Activated CD8-positive, alpha-beta memory T cell treated with anti-CD3 and anti-CD28 coated beads, Interleukin-2, amount 10 ng/mL, durations not matched to agents 7 days and 5 days (primary cell): ENCODE measurements at regions not wholly inside any gene's neighbourhood (a gene's known extent, or its start where the extent isn't known, plus 50 kb on each side); places are given as distances from the start of the nearest gene placed in this dataset.

Experiments
- ATAC-seq: fragments of 150-1000 bp; cut with Tn5 transposase; one replicate; pipeline ENCODE4 v1.10.0; 2021; ENCODE audit warnings: moderate library complexity
- CTCF ChIA-PET: fragments of 350-600 bp; sonication (Branson Sonifier 250); formaldehyde crosslinking; loops from one replicate; lab custom pipeline; 2021; ENCODE audit warnings: antibody characterized with exemption; lab: Charles Lee
- DNase-seq: peaks from one replicate; pipeline ENCODE4 v3.0.0-alpha.2; 2020
- H3K27ac Mint-ChIP-seq: one replicate; pipeline ENCODE4 v1.8.0; 2021; ENCODE audit warnings: mild to moderate bottlenecking, mixed read lengths
- H3K27me3 Mint-ChIP-seq: one replicate; pipeline ENCODE4 v1.8.0; 2021; ENCODE audit warnings: mixed read lengths
- H3K36me3 Mint-ChIP-seq: one replicate; pipeline ENCODE4 v1.8.0; 2021; ENCODE audit warnings: mild to moderate bottlenecking, mixed read lengths
- H3K4me1 Mint-ChIP-seq: one replicate; pipeline ENCODE4 v1.8.0; 2021; ENCODE audit warnings: mixed read lengths
- H3K4me3 Mint-ChIP-seq: one replicate; pipeline ENCODE4 v1.8.0; 2021; ENCODE audit warnings: mild to moderate bottlenecking, moderate library complexity, mixed read lengths
- H3K9me3 Mint-ChIP-seq: one replicate; pipeline ENCODE4 v1.8.0; 2022; ENCODE audit warnings: low read depth, mixed read lengths

GRCh38 chr9:13758936-13759335 is 479.4 kb upstream of the MPDZ start:
- Mint-ChIP-seq H3K9me3 (no peaks in the 10 kb centered on the region), H3K27ac (no peak overlapping the region), H3K27me3 (no peaks in the 10 kb centered on the region), H3K4me1 (no peaks in the 10 kb centered on the region), H3K36me3 (no peaks in the 10 kb centered on the region), H3K4me3 (no peak overlapping the region)
- ATAC-seq (no peak), DNase-seq (no peak)
- CTCF ChIA-PET, result no interaction called here

DNA sequence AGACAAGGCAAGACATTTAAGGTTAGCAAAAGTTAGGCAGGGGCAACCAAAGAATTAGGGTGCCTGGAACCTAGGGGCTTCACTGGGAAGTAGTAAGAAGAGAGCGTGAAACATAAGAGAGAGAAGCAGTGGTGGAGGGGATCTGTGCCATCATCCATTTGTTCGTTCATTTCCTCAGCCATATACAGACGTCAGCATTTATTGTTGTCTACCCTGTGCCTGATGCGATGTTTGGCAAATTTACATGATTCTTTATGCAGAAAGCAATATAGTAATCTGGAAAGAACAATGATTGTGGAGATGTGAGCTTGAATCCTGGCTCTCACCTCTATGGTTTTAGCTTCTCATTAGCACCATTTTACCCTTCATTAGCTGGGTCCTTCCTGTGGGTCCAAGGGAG is 477.5 kb upstream of the MPDZ start:
- Mint-ChIP-seq H3K9me3 (no peaks in the 10 kb centered on the region), H3K36me3 (no peaks in the 10 kb centered on the region), H3K4me3 (no peak overlapping the region), H3K27ac (no peak overlapping the region), H3K4me1 (no peaks in the 10 kb centered on the region), H3K27me3 (no peaks in the 10 kb centered on the region)
- DNase-seq (no peak), ATAC-seq (no peak)
- CTCF ChIA-PET, result no interaction called here

GRCh38 chr9:13755551-13755950 is 476.1 kb upstream of the MPDZ start:
- Mint-ChIP-seq H3K27ac (no peak overlapping the region), H3K36me3 (no peaks in the 10 kb centered on the region), H3K9me3 (no peaks in the 10 kb centered on the region), H3K4me1 (no peaks in the 10 kb centered on the region), H3K4me3 (no peak overlapping the region), H3K27me3 (no peaks in the 10 kb centered on the region)
- ATAC-seq (no peak), DNase-seq (no peak)
- CTCF ChIA-PET, result interaction anchor here (0.6 kb wide), 1 partner anchor 598 kb away, joined by 3 read pairs; no protein-coding TSS in a partner anchor

DNA sequence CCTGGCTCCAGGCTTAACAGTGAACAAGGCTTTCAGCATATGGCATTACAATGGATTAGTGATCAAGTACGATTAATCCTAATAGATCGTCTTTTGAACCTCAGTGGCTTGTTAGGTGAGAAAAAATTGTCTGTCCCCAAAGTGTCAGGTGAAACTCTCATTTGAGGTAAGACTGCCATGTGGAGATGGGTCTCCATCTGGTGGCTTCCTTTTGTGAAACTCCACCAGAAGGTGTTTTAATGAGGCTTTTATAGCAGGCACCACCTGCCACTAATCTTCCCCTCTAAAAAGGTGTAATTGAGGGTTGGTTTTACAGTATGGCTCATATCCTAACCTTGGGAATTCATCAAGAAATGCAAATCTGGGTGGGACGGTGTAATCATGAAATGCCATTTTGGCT is 471.1 kb upstream of the MPDZ start:
- DNase-seq, result no peak
- CTCF ChIA-PET, result no interaction called here
- Mint-ChIP-seq H3K36me3 (no peaks in the 10 kb centered on the region), H3K27ac (no peak overlapping the region), H3K27me3 (no peaks in the 10 kb centered on the region), H3K9me3 (peaks cover 6% of the 10 kb centered on the region), H3K4me3 (no peak overlapping the region), H3K4me1 (no peaks in the 10 kb centered on the region)
- ATAC-seq, result no peak

- no peak for DNase-seq
- no peaks in the 10 kb centered on the region for H3K4me1 Mint-ChIP-seq
- H3K27ac Mint-ChIP-seq, result no peak overlapping the region
- CTCF ChIA-PET, result no interaction called here
- H3K27me3 Mint-ChIP-seq, result no peaks in the 10 kb centered on the region
- ATAC-seq, result no peak
- H3K9me3 Mint-ChIP-seq, result peaks cover 6% of the 10 kb centered on the region
- H3K36me3 Mint-ChIP-seq, result no peaks in the 10 kb centered on the region
- no peak overlapping the region for H3K4me3 Mint-ChIP-seq
These were observed 470.6 kb upstream of the MPDZ start for GRCh38 chr9:13750061-13750460.

DNA sequence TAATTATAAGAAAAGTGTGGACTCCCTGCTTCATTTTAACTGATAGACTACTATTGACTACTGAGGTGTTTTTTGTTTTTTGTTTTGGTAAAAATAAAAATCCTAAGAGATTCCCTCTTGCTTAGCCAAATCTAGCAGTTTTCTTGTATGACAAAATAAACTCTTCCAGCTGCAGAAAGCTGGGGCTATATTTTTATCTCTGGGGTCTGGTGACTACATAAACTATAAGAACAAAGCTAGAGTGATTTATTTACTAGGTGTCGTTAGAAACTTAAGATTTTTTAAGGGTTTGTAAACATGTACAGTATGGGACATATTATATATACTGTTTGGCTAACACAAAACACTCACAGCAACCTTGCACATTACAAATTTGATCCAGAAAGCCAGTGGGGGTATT is 467.4 kb upstream of the MPDZ start:
- ATAC-seq (no peak), DNase-seq (no peak)
- Mint-ChIP-seq H3K36me3 (no peaks in the 10 kb centered on the region), H3K27ac (no peak overlapping the region), H3K4me1 (no peaks in the 10 kb centered on the region), H3K27me3 (no peaks in the 10 kb centered on the region), H3K9me3 (peaks cover 6% of the 10 kb centered on the region), H3K4me3 (no peak overlapping the region)
- CTCF ChIA-PET, result no interaction called here

DNA sequence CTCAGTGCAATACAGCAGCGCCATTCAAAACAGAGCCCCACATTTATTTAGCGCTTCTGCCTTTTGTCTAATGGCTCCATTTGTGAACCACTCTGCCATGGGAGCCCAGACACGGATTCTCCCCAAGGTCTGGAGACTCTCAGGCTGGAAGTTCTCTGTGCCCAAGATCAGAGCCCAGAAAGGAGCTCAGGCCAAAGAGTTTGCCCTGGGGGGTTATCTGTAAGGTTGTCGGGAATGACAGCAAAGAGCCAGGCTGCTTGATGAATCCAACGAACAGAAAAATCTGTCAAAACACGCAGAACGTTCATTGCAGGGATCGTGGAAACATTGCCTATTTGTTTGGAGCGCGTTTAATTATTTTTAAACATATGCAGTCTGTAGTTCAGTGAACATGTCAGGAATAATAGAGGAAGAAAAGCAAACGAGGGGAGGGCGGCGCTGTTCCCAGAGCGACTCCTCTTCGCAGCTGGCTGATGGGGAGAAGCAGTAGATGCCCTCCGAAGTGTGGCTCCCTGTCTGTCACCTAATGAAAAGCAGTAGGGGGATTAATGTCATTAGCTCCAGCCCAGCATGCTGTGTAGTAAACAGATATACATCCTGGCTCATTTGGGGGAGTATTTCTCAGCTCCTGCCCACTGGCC is 464.9 kb upstream of the MPDZ start:
- H3K27ac Mint-ChIP-seq, result no peak overlapping the region
- CTCF ChIA-PET, result no interaction called here
- H3K4me1 Mint-ChIP-seq, result no peaks in the 10 kb centered on the region
- H3K36me3 Mint-ChIP-seq, result no peaks in the 10 kb centered on the region
- DNase-seq (no peak), ATAC-seq (no peak)
- H3K9me3 Mint-ChIP-seq, result peaks cover 1% of the 10 kb centered on the region
- H3K27me3 Mint-ChIP-seq, result no peaks in the 10 kb centered on the region
- H3K4me3 Mint-ChIP-seq, result no peak overlapping the region

DNA sequence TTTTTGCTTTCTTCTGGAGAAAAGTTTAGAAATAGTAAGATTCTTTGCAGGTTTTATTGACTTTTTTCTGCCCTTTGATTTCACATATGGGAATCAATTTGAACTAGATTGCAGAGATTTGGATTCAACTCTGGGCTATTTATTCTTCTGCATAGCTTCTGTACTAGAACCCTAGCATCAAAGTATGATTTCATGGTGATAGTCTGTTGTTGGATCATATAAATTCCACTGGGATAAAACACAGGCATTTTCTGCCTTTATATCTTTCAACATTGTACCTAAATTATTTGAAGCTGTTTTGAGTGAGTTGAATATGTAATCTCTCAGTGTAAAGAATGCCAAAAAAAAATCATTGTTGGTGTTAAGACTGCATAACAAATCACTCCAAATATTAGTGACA is 458.4 kb upstream of the MPDZ start:
- no peak overlapping the region for H3K27ac Mint-ChIP-seq
- no peak for DNase-seq
- no peaks in the 10 kb centered on the region for H3K36me3 Mint-ChIP-seq
- ATAC-seq, result no peak
- H3K4me3 Mint-ChIP-seq, result no peak overlapping the region
- H3K27me3 Mint-ChIP-seq, result no peaks in the 10 kb centered on the region
- H3K4me1 Mint-ChIP-seq, result no peaks in the 10 kb centered on the region
- H3K9me3 Mint-ChIP-seq, result peaks cover 6% of the 10 kb centered on the region
- CTCF ChIA-PET, result no interaction called here

DNA sequence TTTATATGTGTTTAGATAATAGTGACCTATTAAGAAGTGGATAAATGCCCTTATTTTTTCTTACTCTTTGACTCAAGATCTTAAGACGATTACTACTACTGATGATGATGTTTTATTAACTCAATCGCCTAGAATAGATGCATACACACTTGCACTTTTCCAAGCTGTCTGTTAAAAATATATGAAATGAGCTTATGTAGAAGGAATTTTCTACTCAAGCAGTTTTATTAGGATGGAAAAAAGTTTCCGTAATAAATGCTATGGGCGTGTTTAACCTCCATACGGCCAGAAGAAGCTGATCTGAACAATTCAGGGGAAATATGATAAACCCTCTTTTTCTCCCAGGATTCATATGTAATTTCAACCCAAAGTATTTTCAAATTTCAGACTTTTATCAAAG is 455.7 kb upstream of the MPDZ start:
- H3K9me3 Mint-ChIP-seq, result peaks cover 6% of the 10 kb centered on the region
- H3K4me1 Mint-ChIP-seq, result no peaks in the 10 kb centered on the region
- no peaks in the 10 kb centered on the region for H3K36me3 Mint-ChIP-seq
- ATAC-seq, result no peak
- no peak for DNase-seq
- no peak overlapping the region for H3K27ac Mint-ChIP-seq
- H3K27me3 Mint-ChIP-seq, result no peaks in the 10 kb centered on the region
- CTCF ChIA-PET, result no interaction called here
- H3K4me3 Mint-ChIP-seq, result no peak overlapping the region

- no peaks in the 10 kb centered on the region for H3K27me3 Mint-ChIP-seq
- no peak overlapping the region for H3K27ac Mint-ChIP-seq
- peaks cover 6% of the 10 kb centered on the region for H3K9me3 Mint-ChIP-seq
- CTCF ChIA-PET, result no interaction called here
- H3K4me3 Mint-ChIP-seq, result no peak overlapping the region
- H3K36me3 Mint-ChIP-seq, result no peaks in the 10 kb centered on the region
- no peaks in the 10 kb centered on the region for H3K4me1 Mint-ChIP-seq
- ATAC-seq, result no peak
- no peak for DNase-seq
These were observed 455.1 kb upstream of the MPDZ start for GRCh38 chr9:13734601-13735000.

DNA sequence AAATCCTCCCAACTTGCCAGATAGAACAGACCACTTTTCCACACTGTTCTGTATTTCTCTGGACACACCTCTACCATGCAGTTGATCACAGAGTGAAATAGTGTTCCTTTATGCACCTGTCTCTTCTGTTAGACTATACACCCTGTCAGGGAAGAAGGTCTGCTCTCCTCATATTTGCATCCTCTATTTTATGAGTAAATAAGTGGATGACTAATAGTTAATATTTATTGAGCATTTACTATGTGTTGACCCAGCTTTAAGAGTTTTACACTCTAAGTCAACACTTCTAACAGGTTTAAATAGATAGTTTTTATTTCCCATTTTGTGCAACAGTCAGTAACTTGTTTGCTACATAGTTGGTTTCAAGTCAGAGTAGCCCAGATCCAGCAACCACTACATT is 452.8 kb upstream of the MPDZ start:
- no peak overlapping the region for H3K4me3 Mint-ChIP-seq
- no peak overlapping the region for H3K27ac Mint-ChIP-seq
- CTCF ChIA-PET, result no interaction called here
- H3K4me1 Mint-ChIP-seq, result no peaks in the 10 kb centered on the region
- peaks cover 4% of the 10 kb centered on the region for H3K9me3 Mint-ChIP-seq
- DNase-seq (no peak), ATAC-seq (no peak)
- H3K27me3 Mint-ChIP-seq, result no peaks in the 10 kb centered on the region
- H3K36me3 Mint-ChIP-seq, result no peaks in the 10 kb centered on the region

GRCh38 chr9:13731637-13732036 is 452.1 kb upstream of the MPDZ start:
- Mint-ChIP-seq H3K4me1 (no peaks in the 10 kb centered on the region), H3K36me3 (no peaks in the 10 kb centered on the region), H3K27me3 (no peaks in the 10 kb centered on the region), H3K4me3 (no peak overlapping the region), H3K27ac (no peak overlapping the region), H3K9me3 (peaks cover 4% of the 10 kb centered on the region)
- DNase-seq, result no peak
- CTCF ChIA-PET, result no interaction called here
- ATAC-seq, result no peak

DNA sequence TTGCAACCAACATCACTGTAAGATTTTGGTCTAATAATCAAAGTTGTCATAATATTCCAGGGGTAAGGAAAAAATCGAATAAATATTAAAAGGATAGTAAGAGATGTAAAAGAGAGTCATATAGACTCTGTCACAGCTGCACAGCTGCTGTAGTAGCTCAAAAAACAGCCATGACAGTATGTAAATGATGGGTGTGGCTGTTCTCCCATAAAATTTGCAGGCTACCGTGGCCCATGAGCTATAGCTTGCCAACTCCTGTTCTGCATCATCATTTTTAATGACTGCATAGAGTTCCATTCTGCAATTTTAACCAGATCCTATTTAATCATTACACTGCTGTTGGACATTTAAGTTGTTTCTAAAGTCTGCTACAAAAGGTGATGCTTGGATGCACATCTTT is 450.5 kb upstream of the MPDZ start:
- Mint-ChIP-seq H3K36me3 (no peaks in the 10 kb centered on the region), H3K27me3 (no peaks in the 10 kb centered on the region), H3K4me3 (no peak overlapping the region), H3K27ac (no peak overlapping the region), H3K4me1 (no peaks in the 10 kb centered on the region), H3K9me3 (peaks cover 4% of the 10 kb centered on the region)
- DNase-seq (no peak), ATAC-seq (no peak)
- CTCF ChIA-PET, result no interaction called here

GRCh38 chr9:13728917-13729811 is 449.7 kb upstream of the MPDZ start:
- no peak overlapping the region for H3K27ac Mint-ChIP-seq
- peaks cover 6% of the 10 kb centered on the region for H3K9me3 Mint-ChIP-seq
- DNase-seq, result no peak
- H3K4me3 Mint-ChIP-seq, result no peak overlapping the region
- no peaks in the 10 kb centered on the region for H3K27me3 Mint-ChIP-seq
- H3K36me3 Mint-ChIP-seq, result no peaks in the 10 kb centered on the region
- CTCF ChIA-PET, result no interaction called here
- no peaks in the 10 kb centered on the region for H3K4me1 Mint-ChIP-seq
- no peak for ATAC-seq
